GM12878 (cell line): ENCODE measurements at regions not wholly inside any gene's neighbourhood (a gene's known extent, or its start where the extent isn't known, plus 50 kb on each side); places are given as distances from the start of the nearest gene placed in this dataset.

Source experiments
- ATAC-seq: fragments of 200-7000 bp; cut with Tn5 transposase; 3 replicates; pipeline ENCODE4 v1.9.1; 2020; ENCODE audit warnings: mild to moderate bottlenecking, moderate library complexity
- BruUV-seq: library from RNA; stranded (reverse); fragments of 400-500 nt; replicated peaks from 2 replicates; lab custom pipeline; 2021; lab: Mats Ljungman, UMichigan
- CTCF ChIA-PET: fragments of 300-600 bp; sonication (Branson Sonifier 250); formaldehyde crosslinking; extraction: SDS; loops from one replicate; lab custom pipeline; 2021; ENCODE audit warnings: inconsistent platforms; lab: Yijun Ruan, JAX
- POLR2A ChIA-PET: fragments of 350-600 bp; formaldehyde crosslinking; extraction: SDS; loops from one replicate; lab custom pipeline; 2021; ENCODE audit warnings: inconsistent platforms; lab: Charles Lee
- RAD21 ChIA-PET: fragments of 300-600 bp; sonication (Branson Sonifier 250); formaldehyde crosslinking; loops from one replicate; lab custom pipeline; 2023; ENCODE audit warnings: antibody characterized with exemption; ENCODE audit not compliant: unreplicated experiment; lab: Charles Lee
- SMC1A ChIA-PET: fragments of 300-600 bp; sonication (Branson Sonifier 250); formaldehyde crosslinking; loops from one replicate; lab custom pipeline; 2023; ENCODE audit not compliant: unreplicated experiment, uncharacterized antibody; lab: Charles Lee
- DNase-seq: peaks from one replicate; pipeline ENCODE4 v3.0.0-alpha.2; 2011; ENCODE audit warnings: low read depth, low spot score
- FAIRE-seq: peaks from 3 replicates; lab custom pipeline; 2011; peaks lifted over from hg19 to GRCh38; lab: Jason Lieb, UNC
- H2AFZ ChIP-seq: 2 replicates; pipeline ENCODE4 v1.6.0; 2011; ENCODE audit warnings: low read depth, low read length, control low read depth; ENCODE audit not compliant: control insufficient read depth
- H3K27ac ChIP-seq: 2 replicates; pipeline ENCODE4 v1.5.1; 2011; ENCODE audit warnings: control low read depth; ENCODE audit not compliant: control insufficient read depth, insufficient read depth
- H3K27me3 ChIP-seq, 2 experiments: replicated peaks in 1 of 2; 2 replicates each; pipeline versions ENCODE4 v1.6.0 to v1.6.1; 2011; ENCODE audit warnings: low read length in 1 of 2; ENCODE audit not compliant: control insufficient read depth in 2 of 2, insufficient read depth in 2 of 2
- H3K36me3 ChIP-seq, 2 experiments: 2 replicates each; pipeline ENCODE4 v1.5.1; 2011; ENCODE audit warnings: low read length in 1 of 2; ENCODE audit not compliant: control insufficient read depth in 2 of 2, insufficient read depth in 2 of 2
- H3K4me1 ChIP-seq: 2 replicates; pipeline ENCODE4 v1.6.1; 2011; ENCODE audit warnings: mild to moderate bottlenecking, low read length, moderate library complexity, mixed read lengths; ENCODE audit not compliant: control insufficient read depth, insufficient read depth
- H3K4me2 ChIP-seq: 2 replicates; pipeline ENCODE4 v1.6.0; 2011; ENCODE audit warnings: control low read depth; ENCODE audit not compliant: control insufficient read depth, insufficient read depth
- H3K4me3 ChIP-seq: fragments of 200-600 bp; sonication (generic); 2 replicates; pipeline ENCODE4 v1.5.1; 2016
- H3K79me2 ChIP-seq: 2 replicates; pipeline ENCODE4 v1.6.0; 2011; ENCODE audit warnings: low read length; ENCODE audit not compliant: control insufficient read depth, insufficient read depth
- H3K9ac ChIP-seq: 2 replicates; pipeline ENCODE4 v1.8.0; 2011; ENCODE audit warnings: low read length, control low read depth, mixed read lengths; ENCODE audit not compliant: control insufficient read depth, insufficient read depth
- H3K9me3 ChIP-seq: replicated peaks from 3 replicates; pipeline ENCODE4 v1.5.1; 2011; ENCODE audit warnings: mild to moderate bottlenecking, low read length; ENCODE audit not compliant: control insufficient read depth, insufficient read depth
- H4K20me1 ChIP-seq: 2 replicates; pipeline ENCODE4 v1.6.0; 2011; ENCODE audit not compliant: control insufficient read depth, insufficient read depth
- ASH2L ChIP-seq: fragments of 300-600, 200-600 bp; sonication (generic); IDR thresholded peaks from 2 replicates; pipeline ENCODE4 v1.6.1; 2017; ENCODE audit warnings: low read depth, mild to moderate bottlenecking, borderline replicate concordance
- BRCA1 ChIP-seq: IDR thresholded peaks from 2 replicates; pipeline ENCODE4 v1.6.1; 2011; ENCODE audit warnings: low read depth, low read length, improper control_type of control experiment
- CEBPZ ChIP-seq: fragments of 150-350 bp; IDR thresholded peaks from 2 replicates; pipeline ENCODE4 v1.6.1; 2016; ENCODE audit warnings: low read depth, low read length
- KAT2A ChIP-seq: conservative IDR thresholded peaks from 2 replicates; pipeline ENCODE4 v1.6.1; 2011; ENCODE audit warnings: low read depth, low read length; ENCODE audit not compliant: control insufficient read depth
- MEF2A ChIP-seq: IDR thresholded peaks from 2 replicates; pipeline ENCODE4 v1.6.1; 2011; ENCODE audit warnings: low read depth, mild to moderate bottlenecking, low read length, moderate library complexity; ENCODE audit not compliant: insufficient read depth
- RAD51 ChIP-seq: fragments of 450-650 bp; IDR thresholded peaks from 2 replicates; pipeline ENCODE4 v1.6.1; 2016; ENCODE audit warnings: moderate library complexity, mild to moderate bottlenecking, inconsistent platforms
- SMAD5 ChIP-seq: IDR thresholded peaks from 2 replicates; pipeline ENCODE4 v1.6.1; 2016; ENCODE audit warnings: antibody characterized with exemption, low read depth
- USF1 ChIP-seq: IDR thresholded peaks from 2 replicates; pipeline ENCODE4 v1.6.1; 2011; ENCODE audit warnings: borderline replicate concordance, low read depth, mild to moderate bottlenecking, moderate library complexity, mixed read lengths, low read length; ENCODE audit not compliant: insufficient read depth; ENCODE audit errors: extremely low read length
- WGBS: methylation state at CpG from one replicate; pipeline ENCODE4 v1.1.6; 2016; ENCODE audit warnings: low lambda C conversion rate; ENCODE audit not compliant: insufficient replicate concordance, insufficient coverage; ENCODE audit errors: missing lambda C conversion rate; 5-methylcytosine and 5-hydroxymethylcytosine counted together
- in situ Hi-C: fragments of 300-500 bp; cut with MboI; formaldehyde crosslinking; loops from 9 replicates; pipeline ENCODE4 v1.14.3; 2018; ENCODE audit warnings: mixed read lengths
- intact Hi-C: fragments of 100-400 bp; cut with micrococcal nuclease; formaldehyde crosslinking; loops from one replicate; pipeline ENCODE4 v1.14.2; 2022; ENCODE audit not compliant: unreplicated experiment
- TF ChIP-seq, protein P1 (sequence below): fragments of 450-650 bp; formaldehyde crosslinking; IDR thresholded peaks from 2 replicates; pipeline ENCODE4 v1.5.0; 2022; ENCODE audit warnings: mild to moderate bottlenecking, missing genetic modification characterization
- TF ChIP-seq, protein P2 (sequence below): fragments of 450-650 bp; IDR thresholded peaks from 2 replicates; pipeline ENCODE4 v1.6.1; 2017; ENCODE audit warnings: mild to moderate bottlenecking, moderate library complexity

GRCh38 chr7:27386581-27386980, 144.0 kb downstream of the EVX1 start:
- Histone ChIP-seq H3K79me2 (no peaks in the 10 kb centered on the region), H3K27ac (no peak overlapping the region), H3K4me1 (no peaks in the 10 kb centered on the region), H3K27me3 (no peaks in the 10 kb centered on the region; a peak in 1 of 4 replicates), H2AFZ (no peak overlapping the region), H3K4me3 (no peak overlapping the region), H3K9me3 (no peaks in the 10 kb centered on the region), H3K4me2 (no peak overlapping the region), H3K36me3 (no peaks in the 10 kb centered on the region), H3K9ac (no peak overlapping the region), H4K20me1 (no peaks in the 10 kb centered on the region)
- DNase-seq (no peak), FAIRE-seq (no peak), ATAC-seq (no peak)
- POLR2A ChIA-PET = no interaction called here
- CTCF ChIA-PET = no interaction called here
- BruUV-seq = no TSS peak
- WGBS = 22% methylated on average over 6 of the region's 6 CpGs
- intact Hi-C loops (no loop called here), in situ Hi-C loops (no loop called here)
- SMC1A ChIA-PET = no interaction called here
- RAD21 ChIA-PET = no interaction called here
- TF ChIP-seq RAD51 (no peak), MEF2A (no peak), BRCA1 (no peak), SMAD5 (no peak), CEBPZ (no peak), KAT2A (no peak), ASH2L (no peak), USF1 (no peak)
- TF ChIP-seq, protein P1, sequence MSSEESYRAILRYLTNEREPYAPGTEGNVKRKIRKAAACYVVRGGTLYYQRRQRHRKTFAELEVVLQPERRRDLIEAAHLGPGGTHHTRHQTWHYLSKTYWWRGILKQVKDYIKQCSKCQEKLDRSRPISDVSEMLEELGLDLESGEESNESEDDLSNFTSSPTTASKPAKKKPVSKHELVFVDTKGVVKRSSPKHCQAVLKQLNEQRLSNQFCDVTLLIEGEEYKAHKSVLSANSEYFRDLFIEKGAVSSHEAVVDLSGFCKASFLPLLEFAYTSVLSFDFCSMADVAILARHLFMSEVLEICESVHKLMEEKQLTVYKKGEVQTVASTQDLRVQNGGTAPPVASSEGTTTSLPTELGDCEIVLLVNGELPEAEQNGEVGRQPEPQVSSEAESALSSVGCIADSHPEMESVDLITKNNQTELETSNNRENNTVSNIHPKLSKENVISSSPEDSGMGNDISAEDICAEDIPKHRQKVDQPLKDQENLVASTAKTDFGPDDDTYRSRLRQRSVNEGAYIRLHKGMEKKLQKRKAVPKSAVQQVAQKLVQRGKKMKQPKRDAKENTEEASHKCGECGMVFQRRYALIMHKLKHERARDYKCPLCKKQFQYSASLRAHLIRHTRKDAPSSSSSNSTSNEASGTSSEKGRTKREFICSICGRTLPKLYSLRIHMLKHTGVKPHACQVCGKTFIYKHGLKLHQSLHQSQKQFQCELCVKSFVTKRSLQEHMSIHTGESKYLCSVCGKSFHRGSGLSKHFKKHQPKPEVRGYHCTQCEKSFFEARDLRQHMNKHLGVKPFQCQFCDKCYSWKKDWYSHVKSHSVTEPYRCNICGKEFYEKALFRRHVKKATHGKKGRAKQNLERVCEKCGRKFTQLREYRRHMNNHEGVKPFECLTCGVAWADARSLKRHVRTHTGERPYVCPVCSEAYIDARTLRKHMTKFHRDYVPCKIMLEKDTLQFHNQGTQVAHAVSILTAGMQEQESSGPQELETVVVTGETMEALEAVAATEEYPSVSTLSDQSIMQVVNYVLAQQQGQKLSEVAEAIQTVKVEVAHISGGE (CRISPR knock-in tag) = no peak
- TF ChIP-seq, protein P2, sequence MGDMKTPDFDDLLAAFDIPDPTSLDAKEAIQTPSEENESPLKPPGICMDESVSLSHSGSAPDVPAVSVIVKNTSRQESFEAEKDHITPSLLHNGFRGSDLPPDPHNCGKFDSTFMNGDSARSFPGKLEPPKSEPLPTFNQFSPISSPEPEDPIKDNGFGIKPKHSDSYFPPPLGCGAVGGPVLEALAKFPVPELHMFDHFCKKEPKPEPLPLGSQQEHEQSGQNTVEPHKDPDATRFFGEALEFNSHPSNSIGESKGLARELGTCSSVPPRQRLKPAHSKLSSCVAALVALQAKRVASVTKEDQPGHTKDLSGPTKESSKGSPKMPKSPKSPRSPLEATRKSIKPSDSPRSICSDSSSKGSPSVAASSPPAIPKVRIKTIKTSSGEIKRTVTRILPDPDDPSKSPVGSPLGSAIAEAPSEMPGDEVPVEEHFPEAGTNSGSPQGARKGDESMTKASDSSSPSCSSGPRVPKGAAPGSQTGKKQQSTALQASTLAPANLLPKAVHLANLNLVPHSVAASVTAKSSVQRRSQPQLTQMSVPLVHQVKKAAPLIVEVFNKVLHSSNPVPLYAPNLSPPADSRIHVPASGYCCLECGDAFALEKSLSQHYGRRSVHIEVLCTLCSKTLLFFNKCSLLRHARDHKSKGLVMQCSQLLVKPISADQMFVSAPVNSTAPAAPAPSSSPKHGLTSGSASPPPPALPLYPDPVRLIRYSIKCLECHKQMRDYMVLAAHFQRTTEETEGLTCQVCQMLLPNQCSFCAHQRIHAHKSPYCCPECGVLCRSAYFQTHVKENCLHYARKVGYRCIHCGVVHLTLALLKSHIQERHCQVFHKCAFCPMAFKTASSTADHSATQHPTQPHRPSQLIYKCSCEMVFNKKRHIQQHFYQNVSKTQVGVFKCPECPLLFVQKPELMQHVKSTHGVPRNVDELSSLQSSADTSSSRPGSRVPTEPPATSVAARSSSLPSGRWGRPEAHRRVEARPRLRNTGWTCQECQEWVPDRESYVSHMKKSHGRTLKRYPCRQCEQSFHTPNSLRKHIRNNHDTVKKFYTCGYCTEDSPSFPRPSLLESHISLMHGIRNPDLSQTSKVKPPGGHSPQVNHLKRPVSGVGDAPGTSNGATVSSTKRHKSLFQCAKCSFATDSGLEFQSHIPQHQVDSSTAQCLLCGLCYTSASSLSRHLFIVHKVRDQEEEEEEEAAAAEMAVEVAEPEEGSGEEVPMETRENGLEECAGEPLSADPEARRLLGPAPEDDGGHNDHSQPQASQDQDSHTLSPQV = no peak
